ENCODE measurements at regions not wholly inside any gene's neighbourhood (a gene's known extent, or its start where the extent isn't known, plus 50 kb on each side); places are given as distances from the start of the nearest gene placed in this dataset.

GRCh38 chr15:67943475-67943874, 103.6 kb upstream of the RNU6-1 start:
- Histone ChIP-seq H3K36me3 (replicated peaks in 1 of 2; ENCODE audit: control extremely low read depth in 1 of 2, control insufficient read depth in 1 of 2, extremely low read depth in 1 of 2, insufficient read depth in 2 of 2, low read length in 1 of 2) (no peaks in the 10 kb centered on the region), H3K4me2 (replicated peaks; ENCODE audit: low read depth, low read length, poor library complexity, severe bottlenecking) (no peak overlapping the region), H2AFZ (ENCODE audit: insufficient read depth, low read depth, low read length, poor library complexity, severe bottlenecking) (no peak overlapping the region), H3K9ac (ENCODE audit: low read length) (no peak overlapping the region), H3K9me3 (ENCODE audit: control extremely low read depth in 1 of 3, control insufficient read depth in 2 of 3, insufficient read depth in 1 of 3, low read length in 2 of 3) (no peaks in the 10 kb centered on the region), H4K20me1 (ENCODE audit: control insufficient read depth, insufficient read depth, low read length, poor library complexity, severe bottlenecking) (no peaks in the 10 kb centered on the region), H3K27me3 (replicated peaks in 1 of 4; ENCODE audit: control extremely low read depth in 1 of 4, control insufficient read depth in 3 of 4, insufficient read depth in 4 of 4, low read length in 3 of 4) (no peaks in the 10 kb centered on the region), H3K27ac (ENCODE audit: low read length in 2 of 2) (no peak overlapping the region), H3K4me1 (ENCODE audit: control insufficient read depth in 2 of 2, insufficient read depth in 2 of 2, low read length in 2 of 2) (peaks cover 6% of the 10 kb centered on the region in 2 donors), H3K4me3 (ENCODE audit: control extremely low read depth in 1 of 5, extremely low read depth in 1 of 5, insufficient read depth in 1 of 5, low read depth in 2 of 5, low read length in 4 of 5) (no peak overlapping the region), H3K79me2 (ENCODE audit: control insufficient read depth, insufficient read depth, low read length) (no peaks in the 10 kb centered on the region)
- no peak for TF ChIP-seq CTCF (IDR thresholded peaks at IDR 0.05)
- no peak for TF ChIP-seq EZH2 (IDR thresholded peaks at IDR 0.05; ENCODE audit: borderline replicate concordance, insufficient read depth, low read depth, low read length, poor library complexity, severe bottlenecking)
- intact Hi-C loops (cut with micrococcal nuclease), result no loop called here
- CTCF ChIA-PET, result no interaction called here
- Mint-ChIP-seq H3K27me3 (peaks cover 3% of the 10 kb centered on the region), H3K9me3 (ENCODE audit: insufficient read depth) (no peaks in the 10 kb centered on the region), H3K27ac (no peak overlapping the region), H3K4me3 (no peak overlapping the region), H3K4me1 (peaks cover 11% of the 10 kb centered on the region)
- no peak for ATAC-seq (ENCODE audit: low read depth)
- POLR2A ChIA-PET, result no interaction called here
- 100% methylated on average over 1 of the region's 2 CpGs for WGBS (ENCODE audit: insufficient coverage)
- DNase-seq, result no peak

GRCh38 chr15:67944010-67944641, 104.3 kb upstream of the RNU6-1 start:
- TF ChIP-seq CTCF (IDR thresholded peaks at IDR 0.05), result no peak
- TF ChIP-seq EZH2 (IDR thresholded peaks at IDR 0.05; ENCODE audit: borderline replicate concordance, insufficient read depth, low read depth, low read length, poor library complexity, severe bottlenecking), result no peak
- Histone ChIP-seq H3K36me3 (replicated peaks in 1 of 2; ENCODE audit: control extremely low read depth in 1 of 2, control insufficient read depth in 1 of 2, extremely low read depth in 1 of 2, insufficient read depth in 2 of 2, low read length in 1 of 2) (no peaks in the 10 kb centered on the region), H3K27ac (ENCODE audit: low read length in 2 of 2) (no peak overlapping the region), H2AFZ (ENCODE audit: insufficient read depth, low read depth, low read length, poor library complexity, severe bottlenecking) (no peak overlapping the region), H3K4me3 (ENCODE audit: control extremely low read depth in 1 of 5, extremely low read depth in 1 of 5, insufficient read depth in 1 of 5, low read depth in 2 of 5, low read length in 4 of 5) (no peak overlapping the region), H4K20me1 (ENCODE audit: control insufficient read depth, insufficient read depth, low read length, poor library complexity, severe bottlenecking) (no peaks in the 10 kb centered on the region), H3K4me2 (replicated peaks; ENCODE audit: low read depth, low read length, poor library complexity, severe bottlenecking) (no peak overlapping the region), H3K79me2 (ENCODE audit: control insufficient read depth, insufficient read depth, low read length) (no peaks in the 10 kb centered on the region), H3K9ac (ENCODE audit: low read length) (no peak overlapping the region), H3K9me3 (ENCODE audit: control extremely low read depth in 1 of 3, control insufficient read depth in 2 of 3, insufficient read depth in 1 of 3, low read length in 2 of 3) (no peaks in the 10 kb centered on the region), H3K27me3 (replicated peaks in 1 of 4; ENCODE audit: control extremely low read depth in 1 of 4, control insufficient read depth in 3 of 4, insufficient read depth in 4 of 4, low read length in 3 of 4) (no peaks in the 10 kb centered on the region), H3K4me1 (ENCODE audit: control insufficient read depth in 2 of 2, insufficient read depth in 2 of 2, low read length in 2 of 2) (peaks cover 6% of the 10 kb centered on the region in 2 donors)
- DNase-seq (no peak), ATAC-seq (ENCODE audit: low read depth) (no peak)
- Mint-ChIP-seq H3K4me3 (no peak overlapping the region), H3K27me3 (peaks cover 3% of the 10 kb centered on the region), H3K27ac (no peak overlapping the region), H3K4me1 (peaks cover 11% of the 10 kb centered on the region), H3K9me3 (ENCODE audit: insufficient read depth) (no peaks in the 10 kb centered on the region)
- WGBS (ENCODE audit: insufficient coverage), result 99% methylated on average over 9 of the region's 10 CpGs
- CTCF ChIA-PET, result no interaction called here
- POLR2A ChIA-PET, result no interaction called here
- intact Hi-C loops (cut with micrococcal nuclease), result no loop called here
